Peyer's patch (tissue), 4 donors: ENCODE measurements at regions not wholly inside any gene's neighbourhood (a gene's known extent, or its start where the extent isn't known, plus 50 kb on each side); places are given as distances from the start of the nearest gene placed in this dataset.

ENCODE experiments used
- POLR2A ChIP-seq, 2 donors: fragments of 450-650 bp; IDR thresholded peaks; one replicate each; pipeline ENCODE4 v1.5.1; 2017; ENCODE audit warnings: antibody characterized with exemption in 2 of 2, mild to moderate bottlenecking in 2 of 2, moderate library complexity in 2 of 2
- TF ChIP-seq, protein P1 (sequence below), 6 experiments: fragments of 450-650 bp in 4 of 6; fragments of 200-600 bp in 2 of 6; sonication (generic) in 1 of 6; IDR thresholded peaks; one replicate each; pipeline ENCODE4 v1.5.1; 2017 to 2019; ENCODE audit warnings: antibody characterized with exemption in 6 of 6, mild to moderate bottlenecking in 3 of 6, moderate library complexity in 1 of 6

DNA sequence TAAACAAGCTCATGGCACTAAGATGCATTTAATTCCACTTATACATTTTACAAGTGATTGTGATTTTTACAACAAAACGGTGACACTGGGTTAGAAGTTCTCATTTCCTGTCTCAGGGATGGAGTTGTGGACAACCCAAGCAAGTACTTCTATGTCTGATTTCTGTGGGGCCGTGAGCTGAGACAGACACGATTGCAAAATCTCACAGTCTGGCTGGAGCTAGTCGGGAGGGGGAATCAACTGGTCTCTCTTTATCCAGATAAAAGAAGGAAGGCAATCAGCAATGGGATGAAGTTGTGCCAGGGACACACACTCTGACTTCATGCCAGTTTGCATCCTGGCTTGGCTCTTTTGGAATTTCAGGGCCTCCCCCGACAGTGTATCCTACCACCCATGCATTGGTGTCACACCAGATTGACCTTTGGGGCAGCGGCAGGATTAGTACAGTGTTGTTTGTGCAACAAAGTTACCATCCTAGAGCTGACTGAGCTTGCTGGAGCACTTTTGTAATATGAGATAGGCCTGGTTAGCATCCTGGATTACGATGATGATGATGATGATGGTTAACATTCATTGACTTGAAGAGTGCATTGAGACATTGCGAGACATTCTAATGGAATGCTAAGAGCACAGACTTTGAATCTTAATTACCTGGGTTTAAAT is 98.8 kb downstream of the CTAGE1 start:
- TF ChIP-seq, protein P1, sequence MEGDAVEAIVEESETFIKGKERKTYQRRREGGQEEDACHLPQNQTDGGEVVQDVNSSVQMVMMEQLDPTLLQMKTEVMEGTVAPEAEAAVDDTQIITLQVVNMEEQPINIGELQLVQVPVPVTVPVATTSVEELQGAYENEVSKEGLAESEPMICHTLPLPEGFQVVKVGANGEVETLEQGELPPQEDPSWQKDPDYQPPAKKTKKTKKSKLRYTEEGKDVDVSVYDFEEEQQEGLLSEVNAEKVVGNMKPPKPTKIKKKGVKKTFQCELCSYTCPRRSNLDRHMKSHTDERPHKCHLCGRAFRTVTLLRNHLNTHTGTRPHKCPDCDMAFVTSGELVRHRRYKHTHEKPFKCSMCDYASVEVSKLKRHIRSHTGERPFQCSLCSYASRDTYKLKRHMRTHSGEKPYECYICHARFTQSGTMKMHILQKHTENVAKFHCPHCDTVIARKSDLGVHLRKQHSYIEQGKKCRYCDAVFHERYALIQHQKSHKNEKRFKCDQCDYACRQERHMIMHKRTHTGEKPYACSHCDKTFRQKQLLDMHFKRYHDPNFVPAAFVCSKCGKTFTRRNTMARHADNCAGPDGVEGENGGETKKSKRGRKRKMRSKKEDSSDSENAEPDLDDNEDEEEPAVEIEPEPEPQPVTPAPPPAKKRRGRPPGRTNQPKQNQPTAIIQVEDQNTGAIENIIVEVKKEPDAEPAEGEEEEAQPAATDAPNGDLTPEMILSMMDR (IDR thresholded peaks at IDR 0.05): no peak
- no peak for TF ChIP-seq POLR2A (IDR thresholded peaks at IDR 0.05)
